ENCODE measurements at regions not wholly inside any gene's neighbourhood (a gene's known extent, or its start where the extent isn't known, plus 50 kb on each side); places are given as distances from the start of the nearest gene placed in this dataset.

DNA sequence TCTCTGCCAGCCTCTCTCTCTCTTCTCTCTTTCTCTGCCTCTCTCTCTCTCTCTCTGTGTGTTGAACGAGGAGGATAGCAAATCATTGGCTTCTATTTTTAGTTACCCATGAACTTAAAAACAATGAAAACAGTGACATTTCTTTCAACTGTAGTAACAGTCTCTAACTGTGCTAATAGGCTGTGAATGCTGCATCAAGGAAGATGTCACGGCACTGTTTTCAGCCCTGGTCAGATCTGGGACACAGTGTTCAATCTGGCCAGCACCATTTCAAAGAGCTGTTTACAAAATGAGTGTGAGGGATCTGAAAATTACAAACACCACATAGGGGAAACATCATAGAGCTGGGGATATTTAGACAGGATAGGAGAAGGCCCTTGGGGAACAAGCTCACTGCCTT, 717.0 kb downstream of the FGF9 start:
- Histone ChIP-seq H3K9me3 (ENCODE audit: control extremely low read depth in 1 of 5, control insufficient read depth in 4 of 5, insufficient read depth in 2 of 5, low read depth in 1 of 5, low read length in 4 of 5) (peaks cover 0 to 2% (median 0%) of the 10 kb centered on the region in 5 experiments), H3K4me1 (ENCODE audit: control extremely low read depth in 1 of 4, control insufficient read depth in 4 of 4, insufficient read depth in 4 of 4, low read length in 3 of 4) (no peaks in the 10 kb centered on the region), H3K27ac (ENCODE audit: insufficient read depth in 1 of 2, low read depth in 1 of 2, low read length in 2 of 2, poor library complexity in 1 of 2, severe bottlenecking in 2 of 2) (no peak overlapping the region), H3K36me3 (ENCODE audit: control insufficient read depth in 4 of 4, insufficient read depth in 4 of 4, low read length in 3 of 4) (no peaks in the 10 kb centered on the region), H3K4me3 (ENCODE audit: control insufficient read depth in 1 of 7, extremely low read depth in 1 of 7, insufficient read depth in 4 of 7, low read depth in 2 of 7, low read length in 6 of 7) (no peak overlapping the region), H3K27me3 (replicated peaks in 2 of 5; ENCODE audit: control insufficient read depth in 4 of 5, insufficient read depth in 5 of 5, low read length in 4 of 5) (no peaks in the 10 kb centered on the region)
- ChIA-PET CTCF (interaction anchor here (1.0 kb wide), 1 partner anchor 17 kb away, joined by 3 read pairs; no protein-coding TSS in a partner anchor), POLR2A (no interaction called here)
- 100% methylated on average over 1 of the region's 2 CpGs for WGBS (ENCODE audit: insufficient coverage)
- DNase-seq = no peak

DNA sequence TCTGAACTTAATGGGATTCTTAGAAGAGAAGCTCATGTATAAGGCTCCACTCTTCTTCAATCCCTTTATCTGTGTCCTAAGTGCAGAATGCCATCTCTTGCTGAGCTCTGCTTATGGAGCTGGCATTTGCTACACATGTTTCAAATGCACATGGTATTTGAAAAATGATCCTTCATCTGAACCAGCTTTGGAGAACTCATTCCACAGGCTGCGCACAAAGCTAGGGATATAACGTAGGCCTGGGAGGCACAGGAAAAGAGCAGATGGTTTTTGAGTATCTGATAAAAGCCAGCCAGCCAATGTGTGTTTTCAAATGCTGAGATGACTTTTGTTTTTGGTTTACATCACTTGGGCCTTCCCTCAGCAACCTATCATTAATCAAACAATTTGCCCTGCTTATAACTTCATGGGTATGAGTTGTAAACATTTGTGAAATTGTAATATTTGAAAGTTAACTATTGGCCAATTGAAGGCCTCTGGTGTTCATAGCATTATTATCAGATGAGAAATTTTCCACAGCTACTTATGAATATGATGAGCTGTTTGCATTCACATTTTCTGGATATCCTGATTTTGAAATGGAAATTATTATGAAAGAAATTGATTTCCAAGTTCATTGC, 729.0 kb downstream of the FGF9 start:
- no peaks in the 10 kb centered on the region for H3K4me1 ChIP-seq (ENCODE audit: control extremely low read depth in 1 of 4, control insufficient read depth in 4 of 4, insufficient read depth in 4 of 4, low read length in 3 of 4)
- H3K27ac ChIP-seq (ENCODE audit: insufficient read depth in 1 of 2, low read depth in 1 of 2, low read length in 2 of 2, poor library complexity in 1 of 2, severe bottlenecking in 2 of 2) = no peak overlapping the region
- H3K27me3 ChIP-seq (replicated peaks in 2 of 5; ENCODE audit: control insufficient read depth in 4 of 5, insufficient read depth in 5 of 5, low read length in 4 of 5) = no peaks in the 10 kb centered on the region
- ChIA-PET POLR2A (no interaction called here), CTCF (no interaction called here)
- DNase-seq = no peak
- H3K4me3 ChIP-seq (ENCODE audit: control insufficient read depth in 1 of 7, extremely low read depth in 1 of 7, insufficient read depth in 4 of 7, low read depth in 2 of 7, low read length in 6 of 7) = no peak overlapping the region
- 93% methylated on average over 2 of the region's 2 CpGs for WGBS (ENCODE audit: insufficient coverage)
- H3K36me3 ChIP-seq (ENCODE audit: control insufficient read depth in 4 of 4, insufficient read depth in 4 of 4, low read length in 3 of 4) = no peaks in the 10 kb centered on the region
- no peaks in the 10 kb centered on the region for H3K9me3 ChIP-seq (ENCODE audit: control extremely low read depth in 1 of 5, control insufficient read depth in 4 of 5, insufficient read depth in 2 of 5, low read depth in 1 of 5, low read length in 4 of 5)

- ChIA-PET POLR2A (no interaction called here), CTCF (no interaction called here)
- Histone ChIP-seq H3K9me3 (ENCODE audit: control extremely low read depth in 1 of 5, control insufficient read depth in 4 of 5, insufficient read depth in 2 of 5, low read depth in 1 of 5, low read length in 4 of 5) (no peaks in the 10 kb centered on the region), H3K4me3 (ENCODE audit: control insufficient read depth in 1 of 7, extremely low read depth in 1 of 7, insufficient read depth in 4 of 7, low read depth in 2 of 7, low read length in 6 of 7) (no peak overlapping the region), H3K4me1 (ENCODE audit: control extremely low read depth in 1 of 4, control insufficient read depth in 4 of 4, insufficient read depth in 4 of 4, low read length in 3 of 4) (no peaks in the 10 kb centered on the region), H3K27me3 (replicated peaks in 2 of 5; ENCODE audit: control insufficient read depth in 4 of 5, insufficient read depth in 5 of 5, low read length in 4 of 5) (no peaks in the 10 kb centered on the region), H3K27ac (ENCODE audit: insufficient read depth in 1 of 2, low read depth in 1 of 2, low read length in 2 of 2, poor library complexity in 1 of 2, severe bottlenecking in 2 of 2) (no peak overlapping the region), H3K36me3 (ENCODE audit: control insufficient read depth in 4 of 4, insufficient read depth in 4 of 4, low read length in 3 of 4) (no peaks in the 10 kb centered on the region)
- no peak for DNase-seq
- 100% methylated on average over 2 of the region's 4 CpGs for WGBS (ENCODE audit: insufficient coverage)
Observed at GRCh38 chr13:22402682-22403081, 731.8 kb downstream of the FGF9 start.

DNA sequence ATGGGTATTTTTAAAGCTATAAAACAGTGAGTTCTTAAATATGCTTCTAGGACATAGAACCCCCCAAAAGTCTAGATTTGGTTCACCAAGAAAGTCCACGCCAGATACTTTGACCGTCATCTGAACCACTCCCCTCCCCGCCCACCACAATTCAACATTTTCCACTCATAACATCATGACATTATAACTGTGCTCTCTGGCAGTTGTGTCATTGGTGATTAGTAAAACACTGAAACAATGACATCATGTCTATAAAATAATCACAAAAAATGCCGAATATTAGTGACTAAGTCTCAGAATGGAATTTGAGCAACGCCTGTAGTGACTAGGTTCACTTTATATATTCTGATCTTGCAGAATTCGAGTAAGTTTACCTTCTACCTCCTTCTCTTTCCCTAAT, 732.3 kb downstream of the FGF9 start:
- H3K27ac ChIP-seq (ENCODE audit: insufficient read depth in 1 of 2, low read depth in 1 of 2, low read length in 2 of 2, poor library complexity in 1 of 2, severe bottlenecking in 2 of 2) = no peak overlapping the region
- 91% methylated on average over 2 of the region's 6 CpGs for WGBS (ENCODE audit: insufficient coverage)
- no peak for DNase-seq
- no peaks in the 10 kb centered on the region for H3K4me1 ChIP-seq (ENCODE audit: control extremely low read depth in 1 of 4, control insufficient read depth in 4 of 4, insufficient read depth in 4 of 4, low read length in 3 of 4)
- H3K9me3 ChIP-seq (ENCODE audit: control extremely low read depth in 1 of 5, control insufficient read depth in 4 of 5, insufficient read depth in 2 of 5, low read depth in 1 of 5, low read length in 4 of 5) = no peaks in the 10 kb centered on the region
- no peaks in the 10 kb centered on the region for H3K36me3 ChIP-seq (ENCODE audit: control insufficient read depth in 4 of 4, insufficient read depth in 4 of 4, low read length in 3 of 4)
- ChIA-PET POLR2A (no interaction called here), CTCF (no interaction called here)
- H3K27me3 ChIP-seq (replicated peaks in 2 of 5; ENCODE audit: control insufficient read depth in 4 of 5, insufficient read depth in 5 of 5, low read length in 4 of 5) = no peaks in the 10 kb centered on the region
- H3K4me3 ChIP-seq (ENCODE audit: control insufficient read depth in 1 of 7, extremely low read depth in 1 of 7, insufficient read depth in 4 of 7, low read depth in 2 of 7, low read length in 6 of 7) = no peak overlapping the region

GRCh38 chr13:22405891-22406290, 735.0 kb downstream of the FGF9 start:
- H3K9me3 ChIP-seq (ENCODE audit: control extremely low read depth in 1 of 5, control insufficient read depth in 4 of 5, insufficient read depth in 2 of 5, low read depth in 1 of 5, low read length in 4 of 5) = no peaks in the 10 kb centered on the region
- H3K4me3 ChIP-seq (ENCODE audit: control insufficient read depth in 1 of 7, extremely low read depth in 1 of 7, insufficient read depth in 4 of 7, low read depth in 2 of 7, low read length in 6 of 7) = no peak overlapping the region
- H3K36me3 ChIP-seq (ENCODE audit: control insufficient read depth in 4 of 4, insufficient read depth in 4 of 4, low read length in 3 of 4) = no peaks in the 10 kb centered on the region
- ChIA-PET CTCF (no interaction called here), POLR2A (no interaction called here)
- DNase-seq = no peak
- H3K4me1 ChIP-seq (ENCODE audit: control extremely low read depth in 1 of 4, control insufficient read depth in 4 of 4, insufficient read depth in 4 of 4, low read length in 3 of 4) = no peaks in the 10 kb centered on the region
- H3K27me3 ChIP-seq (replicated peaks in 2 of 5; ENCODE audit: control insufficient read depth in 4 of 5, insufficient read depth in 5 of 5, low read length in 4 of 5) = no peaks in the 10 kb centered on the region
- WGBS (ENCODE audit: insufficient coverage) = 90% methylated on average over 1 of the region's 1 CpG
- H3K27ac ChIP-seq (ENCODE audit: insufficient read depth in 1 of 2, low read depth in 1 of 2, low read length in 2 of 2, poor library complexity in 1 of 2, severe bottlenecking in 2 of 2) = no peak overlapping the region

- no peak for DNase-seq
- no peak overlapping the region for H3K27ac ChIP-seq (ENCODE audit: insufficient read depth in 1 of 2, low read depth in 1 of 2, low read length in 2 of 2, poor library complexity in 1 of 2, severe bottlenecking in 2 of 2)
- H3K4me1 ChIP-seq (ENCODE audit: control extremely low read depth in 1 of 4, control insufficient read depth in 4 of 4, insufficient read depth in 4 of 4, low read length in 3 of 4) = no peaks in the 10 kb centered on the region
- H3K36me3 ChIP-seq (ENCODE audit: control insufficient read depth in 4 of 4, insufficient read depth in 4 of 4, low read length in 3 of 4) = no peaks in the 10 kb centered on the region
- no CpG with 5 or more reads among the region's 1 CpG for WGBS (ENCODE audit: insufficient coverage)
- H3K9me3 ChIP-seq (ENCODE audit: control extremely low read depth in 1 of 5, control insufficient read depth in 4 of 5, insufficient read depth in 2 of 5, low read depth in 1 of 5, low read length in 4 of 5) = peaks cover 0 to 10% (median 0%) of the 10 kb centered on the region in 5 experiments
- ChIA-PET POLR2A (no interaction called here), CTCF (no interaction called here)
- no peak overlapping the region for H3K4me3 ChIP-seq (ENCODE audit: control insufficient read depth in 1 of 7, extremely low read depth in 1 of 7, insufficient read depth in 4 of 7, low read depth in 2 of 7, low read length in 6 of 7)
- no peaks in the 10 kb centered on the region for H3K27me3 ChIP-seq (replicated peaks in 2 of 5; ENCODE audit: control insufficient read depth in 4 of 5, insufficient read depth in 5 of 5, low read length in 4 of 5)
Observed at GRCh38 chr13:22412452-22412851, 741.6 kb downstream of the FGF9 start.

DNA sequence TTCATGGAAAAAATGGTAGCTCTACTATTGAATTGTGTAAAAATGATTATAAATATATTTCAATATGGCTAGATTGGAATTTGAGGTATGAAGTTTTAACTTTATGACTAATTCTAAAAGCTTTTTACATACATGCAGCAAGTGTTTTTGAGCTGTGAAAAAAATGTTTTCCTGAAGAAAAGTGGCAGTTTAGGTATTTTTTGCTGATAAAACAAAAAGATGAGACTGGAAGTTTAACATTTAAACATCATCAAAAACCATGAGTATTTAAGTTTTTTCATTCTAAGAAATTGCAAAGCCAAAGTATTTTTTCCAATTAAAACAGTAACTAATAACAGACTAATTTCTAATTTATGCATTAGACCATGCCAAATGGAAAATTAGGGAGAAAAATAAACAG, 751.1 kb downstream of the FGF9 start:
- Histone ChIP-seq H3K27me3 (replicated peaks in 2 of 5; ENCODE audit: control insufficient read depth in 4 of 5, insufficient read depth in 5 of 5, low read length in 4 of 5) (no peaks in the 10 kb centered on the region), H3K9me3 (ENCODE audit: control extremely low read depth in 1 of 5, control insufficient read depth in 4 of 5, insufficient read depth in 2 of 5, low read depth in 1 of 5, low read length in 4 of 5) (no peaks in the 10 kb centered on the region), H3K4me3 (ENCODE audit: control insufficient read depth in 1 of 7, extremely low read depth in 1 of 7, insufficient read depth in 4 of 7, low read depth in 2 of 7, low read length in 6 of 7) (no peak overlapping the region), H3K4me1 (ENCODE audit: control extremely low read depth in 1 of 4, control insufficient read depth in 4 of 4, insufficient read depth in 4 of 4, low read length in 3 of 4) (no peaks in the 10 kb centered on the region), H3K27ac (ENCODE audit: insufficient read depth in 1 of 2, low read depth in 1 of 2, low read length in 2 of 2, poor library complexity in 1 of 2, severe bottlenecking in 2 of 2) (no peak overlapping the region), H3K36me3 (ENCODE audit: control insufficient read depth in 4 of 4, insufficient read depth in 4 of 4, low read length in 3 of 4) (no peaks in the 10 kb centered on the region)
- POLR2A ChIA-PET = no interaction called here
- DNase-seq = no peak
- CTCF ChIA-PET = no interaction called here

Measured in common myeloid progenitor, CD34-positive (primary cell).